K562 (cell line): ENCODE measurements at regions not wholly inside any gene's neighbourhood (a gene's known extent, or its start where the extent isn't known, plus 50 kb on each side); places are given as distances from the start of the nearest gene placed in this dataset.

Experiments used
- ATAC-seq: fragments of 200-7000 bp; cut with Tn5 transposase; 3 replicates; pipeline ENCODE4 v1.9.1; 2020; ENCODE audit warnings: moderate library complexity
- BruUV-seq: library from RNA; stranded (reverse); fragments of 400-500 nt; replicated peaks from 2 replicates; lab custom pipeline; 2021; lab: Mats Ljungman, UMichigan
- CTCF ChIA-PET: fragments of 300-600 bp; formaldehyde crosslinking; extraction: SDS; loops from one replicate; lab custom pipeline; 2021; ENCODE audit warnings: low intra/inter-chr PET ratio; lab: Yijun Ruan, JAX
- POLR2A ChIA-PET: fragments of 300-600, 350-650 bp; sonication (Branson Sonifier 250); formaldehyde crosslinking; extraction: SDS; loops from one replicate; lab custom pipeline; 2021; ENCODE audit warnings: antibody characterized with exemption, inconsistent platforms; lab: Yijun Ruan, JAX
- DNase-seq, 4 experiments: peaks; one replicate each; pipeline versions ENCODE4 v3.0.0 to v3.0.0-alpha.2; 2011 to 2018; ENCODE audit warnings: low spot score in 3 of 4, mixed read lengths in 3 of 4; ENCODE audit errors: extremely low read depth in 1 of 4
- FAIRE-seq: peaks from 2 replicates; lab custom pipeline; 2011; peaks lifted over from hg19 to GRCh38; lab: Jason Lieb, UNC
- H2AFZ ChIP-seq: 2 replicates; pipeline ENCODE4 v1.6.0; 2011; ENCODE audit warnings: low read depth, low read length, control low read depth, inconsistent platforms
- H3K27ac ChIP-seq: fragments of 200-600 bp; 3 replicates; pipeline ENCODE4 v1.8.0; 2011; ENCODE audit warnings: low read depth, mild to moderate bottlenecking, control low read depth, inconsistent platforms, low read length, moderate library complexity, mixed read lengths; ENCODE audit errors: extremely low read depth
- H3K27me3 ChIP-seq, 2 experiments: fragments of 300-600 bp in 1 of 2; 2 replicates in 1 of 2; 3 replicates in 1 of 2; pipeline versions ENCODE4 v1.6.0 to v1.8.0; 2011; ENCODE audit warnings: inconsistent platforms in 2 of 2, low read length in 2 of 2, mild to moderate bottlenecking in 1 of 2, mixed read lengths in 1 of 2, moderate library complexity in 1 of 2; ENCODE audit not compliant: control insufficient read depth in 2 of 2, insufficient read depth in 2 of 2
- H3K36me3 ChIP-seq: fragments of 300-600 bp; 3 replicates; pipeline ENCODE4 v1.8.0; 2011; ENCODE audit warnings: mild to moderate bottlenecking, low read length, inconsistent platforms; ENCODE audit not compliant: control insufficient read depth, insufficient read depth
- H3K4me1 ChIP-seq, 2 experiments: fragments of 200-600 bp in 1 of 2; replicated peaks in 1 of 2; 2 replicates in 1 of 2; 3 replicates in 1 of 2; pipeline versions ENCODE4 v1.5.1 to v1.8.0; 2011; ENCODE audit warnings: inconsistent platforms in 2 of 2, low read length in 2 of 2, mild to moderate bottlenecking in 1 of 2, mixed read lengths in 1 of 2, moderate library complexity in 1 of 2; ENCODE audit not compliant: control insufficient read depth in 2 of 2, insufficient read depth in 2 of 2
- H3K4me2 ChIP-seq: 2 replicates; pipeline ENCODE4 v1.6.1; 2011; ENCODE audit warnings: low read length, control low read depth, inconsistent platforms, mixed read lengths; ENCODE audit not compliant: insufficient read depth
- H3K4me3 ChIP-seq: fragments of 200-600 bp; sonication (generic), shearing (Covaris generic); 2 replicates; pipeline ENCODE4 v1.5.1; 2016; ENCODE audit warnings: control low read depth, inconsistent platforms
- H3K79me2 ChIP-seq: fragments of 200-600 bp; 3 replicates; pipeline ENCODE4 v1.8.0; 2011; ENCODE audit warnings: low read length, inconsistent platforms; ENCODE audit not compliant: control insufficient read depth, insufficient read depth
- H3K9ac ChIP-seq, 2 experiments: 2 replicates each; pipeline versions ENCODE4 v1.6.0 to v1.6.1; 2011; ENCODE audit warnings: low read depth in 2 of 2, low read length in 2 of 2, control low read depth in 1 of 2, inconsistent platforms in 1 of 2, mild to moderate bottlenecking in 1 of 2, mixed read lengths in 1 of 2; ENCODE audit not compliant: insufficient read depth in 1 of 2
- H3K9me1 ChIP-seq: one replicate; pipeline ENCODE4 v1.6.0; 2011; ENCODE audit warnings: inconsistent platforms, mild to moderate bottlenecking, low read length, moderate library complexity; ENCODE audit not compliant: control insufficient read depth, insufficient read depth
- H3K9me3 ChIP-seq: replicated peaks from 2 replicates; pipeline ENCODE4 v1.5.1; 2011; ENCODE audit warnings: low read depth, low read length, inconsistent platforms; ENCODE audit not compliant: control insufficient read depth, insufficient read depth
- H4K20me1 ChIP-seq: replicated peaks from 2 replicates; pipeline ENCODE4 v1.6.1; 2011; ENCODE audit warnings: low read length, inconsistent platforms, mixed read lengths; ENCODE audit not compliant: control insufficient read depth, insufficient read depth
- NCOA4 ChIP-seq: fragments of 450-650 bp; IDR thresholded peaks from 2 replicates; pipeline ENCODE4 v1.6.1; 2018; ENCODE audit warnings: mild to moderate bottlenecking; ENCODE audit not compliant: partially characterized antibody
- RBM17 ChIP-seq: fragments of 200-400 bp; formaldehyde crosslinking; IDR thresholded peaks from 2 replicates; pipeline ENCODE4 v1.6.1; 2017; ENCODE audit warnings: low read depth, mild to moderate bottlenecking, low read length, borderline replicate concordance
- TCF3 ChIP-seq: sonication (generic); formaldehyde crosslinking; IDR thresholded peaks from 2 replicates; pipeline ENCODE4 v1.4.0; 2020; ENCODE audit warnings: mild to moderate bottlenecking, missing genetic modification reagents
- ZNF584 ChIP-seq: fragments of 200-800 bp; sonication (Bioruptor generic); IDR thresholded peaks from 2 replicates; pipeline ENCODE4 v1.6.1; 2016; ENCODE audit warnings: low read depth, mild to moderate bottlenecking, missing genetic modification characterization, missing compliant biosample characterization
- ZNF586 ChIP-seq: fragments of 450-650 bp; formaldehyde crosslinking; conservative IDR thresholded peaks from 2 replicates; pipeline ENCODE4 v1.4.0; 2020; ENCODE audit warnings: mild to moderate bottlenecking, moderate library complexity
- ZNF668 ChIP-seq: fragments of 250-450 bp; sonication (Bioruptor Pico); IDR thresholded peaks from 2 replicates; pipeline ENCODE4 v1.8.0; 2022; ENCODE audit warnings: mild to moderate bottlenecking, inconsistent platforms
- ZNF785 ChIP-seq: fragments of 250-450 bp; sonication (Bioruptor Pico); IDR thresholded peaks from 2 replicates; pipeline ENCODE4 v1.4.0; 2020; ENCODE audit warnings: mild to moderate bottlenecking
- ZZZ3 ChIP-seq: fragments of 450-650 bp; IDR thresholded peaks from 2 replicates; pipeline ENCODE4 v1.6.1; 2016; ENCODE audit warnings: antibody characterized with exemption, mild to moderate bottlenecking, moderate library complexity
- WGBS: fragments of 100-300 bp; shearing (Covaris generic); methylation state at CpG from one replicate; pipeline ENCODE4 v1.1.6; 2016; ENCODE audit warnings: low coverage, mixed read lengths; ENCODE audit not compliant: insufficient coverage; ENCODE audit errors: missing lambda C conversion rate; 5-methylcytosine and 5-hydroxymethylcytosine counted together
- in situ Hi-C: fragments of 300-500 bp; cut with MboI; formaldehyde crosslinking; loops from 4 replicates; pipeline ENCODE4 v1.15.0; 2018; ENCODE audit warnings: inconsistent platforms, mixed read lengths
- intact Hi-C: fragments of 100-400 bp; cut with micrococcal nuclease; formaldehyde crosslinking; loops from 2 replicates; pipeline ENCODE4 v1.14.2; 2022
- TF ChIP-seq, protein P1 (sequence below): fragments of 200-800 bp; sonication (Bioruptor generic); IDR thresholded peaks from 2 replicates; pipeline ENCODE4 v1.6.1; 2016; ENCODE audit warnings: missing genetic modification characterization, missing compliant biosample characterization
- TF ChIP-seq, protein P2 (sequence below): fragments of 450-650 bp; formaldehyde crosslinking; IDR thresholded peaks from 2 replicates; pipeline ENCODE4 v1.4.0; 2022; ENCODE audit warnings: missing genetic modification characterization

DNA sequence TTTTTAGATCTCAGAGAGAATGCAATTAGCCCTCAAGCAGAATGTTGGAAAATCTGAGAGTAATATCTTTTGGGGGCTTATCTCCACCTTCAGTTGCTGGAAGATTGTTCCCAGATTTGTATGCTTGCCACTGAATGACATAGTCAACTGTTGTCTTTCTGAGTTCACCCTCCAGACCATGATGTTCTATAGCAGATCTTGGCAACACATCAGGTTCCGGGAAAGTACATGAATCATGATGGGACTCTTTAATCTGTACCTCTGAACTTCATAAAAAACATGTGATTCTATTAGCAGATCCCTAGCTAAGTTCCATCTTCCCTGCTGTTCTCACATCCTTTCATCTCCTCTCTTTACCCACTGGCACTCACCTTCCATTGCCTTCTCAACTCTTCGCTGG is 68.9 kb downstream of the PLCE1 start:
- 0% methylated on average over 2 of the region's 2 CpGs for WGBS
- FAIRE-seq (no peak), DNase-seq (no peak), ATAC-seq (no peak)
- Histone ChIP-seq H3K4me3 (no peak overlapping the region), H2AFZ (no peak overlapping the region), H3K27ac (no peak overlapping the region), H3K9me1 (no peaks in the 10 kb centered on the region), H3K27me3 (no peaks in the 10 kb centered on the region), H3K79me2 (no peaks in the 10 kb centered on the region), H3K9ac (no peak overlapping the region), H3K4me1 (no peaks in the 10 kb centered on the region), H4K20me1 (no peaks in the 10 kb centered on the region), H3K4me2 (no peak overlapping the region), H3K9me3 (no peaks in the 10 kb centered on the region), H3K36me3 (no peaks in the 10 kb centered on the region)
- POLR2A ChIA-PET, result no interaction called here
- no peak for TF ChIP-seq RBM17
- no peak for TF ChIP-seq TCF3 (CRISPR knock-in tag)
- TF ChIP-seq, protein P1, sequence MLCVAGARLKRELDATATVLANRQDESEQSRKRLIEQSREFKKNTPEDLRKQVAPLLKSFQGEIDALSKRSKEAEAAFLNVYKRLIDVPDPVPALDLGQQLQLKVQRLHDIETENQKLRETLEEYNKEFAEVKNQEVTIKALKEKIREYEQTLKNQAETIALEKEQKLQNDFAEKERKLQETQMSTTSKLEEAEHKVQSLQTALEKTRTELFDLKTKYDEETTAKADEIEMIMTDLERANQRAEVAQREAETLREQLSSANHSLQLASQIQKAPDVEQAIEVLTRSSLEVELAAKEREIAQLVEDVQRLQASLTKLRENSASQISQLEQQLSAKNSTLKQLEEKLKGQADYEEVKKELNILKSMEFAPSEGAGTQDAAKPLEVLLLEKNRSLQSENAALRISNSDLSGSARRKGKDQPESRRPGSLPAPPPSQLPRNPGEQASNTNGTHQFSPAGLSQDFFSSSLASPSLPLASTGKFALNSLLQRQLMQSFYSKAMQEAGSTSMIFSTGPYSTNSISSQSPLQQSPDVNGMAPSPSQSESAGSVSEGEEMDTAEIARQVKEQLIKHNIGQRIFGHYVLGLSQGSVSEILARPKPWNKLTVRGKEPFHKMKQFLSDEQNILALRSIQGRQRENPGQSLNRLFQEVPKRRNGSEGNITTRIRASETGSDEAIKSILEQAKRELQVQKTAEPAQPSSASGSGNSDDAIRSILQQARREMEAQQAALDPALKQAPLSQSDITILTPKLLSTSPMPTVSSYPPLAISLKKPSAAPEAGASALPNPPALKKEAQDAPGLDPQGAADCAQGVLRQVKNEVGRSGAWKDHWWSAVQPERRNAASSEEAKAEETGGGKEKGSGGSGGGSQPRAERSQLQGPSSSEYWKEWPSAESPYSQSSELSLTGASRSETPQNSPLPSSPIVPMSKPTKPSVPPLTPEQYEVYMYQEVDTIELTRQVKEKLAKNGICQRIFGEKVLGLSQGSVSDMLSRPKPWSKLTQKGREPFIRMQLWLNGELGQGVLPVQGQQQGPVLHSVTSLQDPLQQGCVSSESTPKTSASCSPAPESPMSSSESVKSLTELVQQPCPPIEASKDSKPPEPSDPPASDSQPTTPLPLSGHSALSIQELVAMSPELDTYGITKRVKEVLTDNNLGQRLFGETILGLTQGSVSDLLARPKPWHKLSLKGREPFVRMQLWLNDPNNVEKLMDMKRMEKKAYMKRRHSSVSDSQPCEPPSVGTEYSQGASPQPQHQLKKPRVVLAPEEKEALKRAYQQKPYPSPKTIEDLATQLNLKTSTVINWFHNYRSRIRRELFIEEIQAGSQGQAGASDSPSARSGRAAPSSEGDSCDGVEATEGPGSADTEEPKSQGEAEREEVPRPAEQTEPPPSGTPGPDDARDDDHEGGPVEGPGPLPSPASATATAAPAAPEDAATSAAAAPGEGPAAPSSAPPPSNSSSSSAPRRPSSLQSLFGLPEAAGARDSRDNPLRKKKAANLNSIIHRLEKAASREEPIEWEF (CRISPR knock-in tag), result no peak
- TF ChIP-seq ZZZ3, result no peak
- TF ChIP-seq ZNF586, result no peak
- no peak for TF ChIP-seq NCOA4
- TF ChIP-seq, protein P2, sequence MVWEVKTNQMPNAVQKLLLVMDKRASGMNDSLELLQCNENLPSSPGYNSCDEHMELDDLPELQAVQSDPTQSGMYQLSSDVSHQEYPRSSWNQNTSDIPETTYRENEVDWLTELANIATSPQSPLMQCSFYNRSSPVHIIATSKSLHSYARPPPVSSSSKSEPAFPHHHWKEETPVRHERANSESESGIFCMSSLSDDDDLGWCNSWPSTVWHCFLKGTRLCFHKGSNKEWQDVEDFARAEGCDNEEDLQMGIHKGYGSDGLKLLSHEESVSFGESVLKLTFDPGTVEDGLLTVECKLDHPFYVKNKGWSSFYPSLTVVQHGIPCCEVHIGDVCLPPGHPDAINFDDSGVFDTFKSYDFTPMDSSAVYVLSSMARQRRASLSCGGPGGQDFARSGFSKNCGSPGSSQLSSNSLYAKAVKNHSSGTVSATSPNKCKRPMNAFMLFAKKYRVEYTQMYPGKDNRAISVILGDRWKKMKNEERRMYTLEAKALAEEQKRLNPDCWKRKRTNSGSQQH (CRISPR knock-in tag), result no peak
- TF ChIP-seq ZNF785 (CRISPR knock-in tag), result no peak
- no peak for TF ChIP-seq ZNF668 (CRISPR knock-in tag)
- no peak for TF ChIP-seq ZNF584
- in situ Hi-C loops (no loop called here), intact Hi-C loops (no loop called here)
- no TSS peak for BruUV-seq
- CTCF ChIA-PET, result no interaction called here
